K562 (cell line): ENCODE measurements at regions not wholly inside any gene's neighbourhood (a gene's known extent, or its start where the extent isn't known, plus 50 kb on each side); places are given as distances from the start of the nearest gene placed in this dataset.

ENCODE experiments used
- ATAC-seq: fragments of 200-7000 bp; cut with Tn5 transposase; 3 replicates; pipeline ENCODE4 v1.9.1; 2020; ENCODE audit warnings: moderate library complexity
- BruUV-seq: library from RNA; stranded (reverse); fragments of 400-500 nt; replicated peaks from 2 replicates; lab custom pipeline; 2021; lab: Mats Ljungman, UMichigan
- CTCF ChIA-PET: fragments of 300-600 bp; formaldehyde crosslinking; extraction: SDS; loops from one replicate; lab custom pipeline; 2021; ENCODE audit warnings: low intra/inter-chr PET ratio; lab: Yijun Ruan, JAX
- POLR2A ChIA-PET: fragments of 300-600, 350-650 bp; sonication (Branson Sonifier 250); formaldehyde crosslinking; extraction: SDS; loops from one replicate; lab custom pipeline; 2021; ENCODE audit warnings: antibody characterized with exemption, inconsistent platforms; lab: Yijun Ruan, JAX
- DNase-seq, 4 experiments: peaks; one replicate each; pipeline versions ENCODE4 v3.0.0 to v3.0.0-alpha.2; 2011 to 2018; ENCODE audit warnings: low spot score in 3 of 4, mixed read lengths in 3 of 4; ENCODE audit errors: extremely low read depth in 1 of 4
- FAIRE-seq: peaks from 2 replicates; lab custom pipeline; 2011; peaks lifted over from hg19 to GRCh38; lab: Jason Lieb, UNC
- H2AFZ ChIP-seq: 2 replicates; pipeline ENCODE4 v1.6.0; 2011; ENCODE audit warnings: low read depth, low read length, control low read depth, inconsistent platforms
- H3K27ac ChIP-seq: fragments of 200-600 bp; 3 replicates; pipeline ENCODE4 v1.8.0; 2011; ENCODE audit warnings: low read depth, mild to moderate bottlenecking, control low read depth, inconsistent platforms, low read length, moderate library complexity, mixed read lengths; ENCODE audit errors: extremely low read depth
- H3K27me3 ChIP-seq, 2 experiments: fragments of 300-600 bp in 1 of 2; 2 replicates in 1 of 2; 3 replicates in 1 of 2; pipeline versions ENCODE4 v1.6.0 to v1.8.0; 2011; ENCODE audit warnings: inconsistent platforms in 2 of 2, low read length in 2 of 2, mild to moderate bottlenecking in 1 of 2, mixed read lengths in 1 of 2, moderate library complexity in 1 of 2; ENCODE audit not compliant: control insufficient read depth in 2 of 2, insufficient read depth in 2 of 2
- H3K36me3 ChIP-seq: fragments of 300-600 bp; 3 replicates; pipeline ENCODE4 v1.8.0; 2011; ENCODE audit warnings: mild to moderate bottlenecking, low read length, inconsistent platforms; ENCODE audit not compliant: control insufficient read depth, insufficient read depth
- H3K4me1 ChIP-seq, 2 experiments: fragments of 200-600 bp in 1 of 2; replicated peaks in 1 of 2; 2 replicates in 1 of 2; 3 replicates in 1 of 2; pipeline versions ENCODE4 v1.5.1 to v1.8.0; 2011; ENCODE audit warnings: inconsistent platforms in 2 of 2, low read length in 2 of 2, mild to moderate bottlenecking in 1 of 2, mixed read lengths in 1 of 2, moderate library complexity in 1 of 2; ENCODE audit not compliant: control insufficient read depth in 2 of 2, insufficient read depth in 2 of 2
- H3K4me2 ChIP-seq: 2 replicates; pipeline ENCODE4 v1.6.1; 2011; ENCODE audit warnings: low read length, control low read depth, inconsistent platforms, mixed read lengths; ENCODE audit not compliant: insufficient read depth
- H3K4me3 ChIP-seq: fragments of 200-600 bp; sonication (generic), shearing (Covaris generic); 2 replicates; pipeline ENCODE4 v1.5.1; 2016; ENCODE audit warnings: control low read depth, inconsistent platforms
- H3K79me2 ChIP-seq: fragments of 200-600 bp; 3 replicates; pipeline ENCODE4 v1.8.0; 2011; ENCODE audit warnings: low read length, inconsistent platforms; ENCODE audit not compliant: control insufficient read depth, insufficient read depth
- H3K9ac ChIP-seq, 2 experiments: 2 replicates each; pipeline versions ENCODE4 v1.6.0 to v1.6.1; 2011; ENCODE audit warnings: low read depth in 2 of 2, low read length in 2 of 2, control low read depth in 1 of 2, inconsistent platforms in 1 of 2, mild to moderate bottlenecking in 1 of 2, mixed read lengths in 1 of 2; ENCODE audit not compliant: insufficient read depth in 1 of 2
- H3K9me1 ChIP-seq: one replicate; pipeline ENCODE4 v1.6.0; 2011; ENCODE audit warnings: inconsistent platforms, mild to moderate bottlenecking, low read length, moderate library complexity; ENCODE audit not compliant: control insufficient read depth, insufficient read depth
- H3K9me3 ChIP-seq: replicated peaks from 2 replicates; pipeline ENCODE4 v1.5.1; 2011; ENCODE audit warnings: low read depth, low read length, inconsistent platforms; ENCODE audit not compliant: control insufficient read depth, insufficient read depth
- H4K20me1 ChIP-seq: replicated peaks from 2 replicates; pipeline ENCODE4 v1.6.1; 2011; ENCODE audit warnings: low read length, inconsistent platforms, mixed read lengths; ENCODE audit not compliant: control insufficient read depth, insufficient read depth
- E2F4 ChIP-seq: sonication (generic); formaldehyde crosslinking; IDR thresholded peaks from 2 replicates; pipeline ENCODE4 v1.8.0; 2022; ENCODE audit warnings: mild to moderate bottlenecking, low read depth, missing genetic modification reagents
- NCOA6 ChIP-seq: fragments of 450-650 bp; IDR thresholded peaks from 2 replicates; pipeline ENCODE4 v1.6.1; 2017; ENCODE audit warnings: mild to moderate bottlenecking
- RNF2 ChIP-seq: sonication (generic); IDR thresholded peaks from 2 replicates; pipeline ENCODE4 v1.6.1; 2016
- RUNX1 ChIP-seq: sonication (generic); IDR thresholded peaks from 2 replicates; pipeline ENCODE4 v1.6.1; 2016; ENCODE audit warnings: antibody characterized with exemption, low read depth
- TARDBP ChIP-seq: fragments of 450-650 bp; IDR thresholded peaks from 2 replicates; pipeline ENCODE4 v1.6.1; 2016
- ZNF133 ChIP-seq: fragments of 250-450 bp; sonication (Bioruptor Pico); IDR thresholded peaks from 2 replicates; pipeline ENCODE4 v1.4.0; 2020; ENCODE audit warnings: mild to moderate bottlenecking
- ZNF3 ChIP-seq: fragments of 250-450 bp; sonication (Bioruptor Pico); IDR thresholded peaks from 2 replicates; pipeline ENCODE4 v1.5.0; 2021; ENCODE audit warnings: mild to moderate bottlenecking, moderate library complexity
- ZNF785 ChIP-seq: fragments of 250-450 bp; sonication (Bioruptor Pico); IDR thresholded peaks from 2 replicates; pipeline ENCODE4 v1.4.0; 2020; ENCODE audit warnings: mild to moderate bottlenecking
- WGBS: fragments of 100-300 bp; shearing (Covaris generic); methylation state at CpG from one replicate; pipeline ENCODE4 v1.1.6; 2016; ENCODE audit warnings: low coverage, mixed read lengths; ENCODE audit not compliant: insufficient coverage; ENCODE audit errors: missing lambda C conversion rate; 5-methylcytosine and 5-hydroxymethylcytosine counted together
- in situ Hi-C: fragments of 300-500 bp; cut with MboI; formaldehyde crosslinking; loops from 4 replicates; pipeline ENCODE4 v1.15.0; 2018; ENCODE audit warnings: inconsistent platforms, mixed read lengths
- intact Hi-C: fragments of 100-400 bp; cut with micrococcal nuclease; formaldehyde crosslinking; loops from 2 replicates; pipeline ENCODE4 v1.14.2; 2022

GRCh38 chr7:40990841-40991240, 712.0 kb downstream of the INHBA start:
- Histone ChIP-seq H3K4me1 (no peaks in the 10 kb centered on the region), H3K27ac (no peak overlapping the region), H3K79me2 (no peaks in the 10 kb centered on the region), H2AFZ (no peak overlapping the region), H3K27me3 (no peaks in the 10 kb centered on the region), H3K36me3 (no peaks in the 10 kb centered on the region), H3K9me3 (no peaks in the 10 kb centered on the region), H3K4me2 (no peak overlapping the region), H4K20me1 (no peaks in the 10 kb centered on the region), H3K4me3 (no peak overlapping the region), H3K9ac (no peak overlapping the region), H3K9me1 (no peaks in the 10 kb centered on the region)
- in situ Hi-C loops, result no loop called here
- no peak for FAIRE-seq
- TF ChIP-seq ZNF133 (CRISPR knock-in tag), result no peak
- TF ChIP-seq NCOA6, result no peak
- no peak for TF ChIP-seq RUNX1
- TF ChIP-seq RNF2, result no peak
- TF ChIP-seq TARDBP, result no peak
- CTCF ChIA-PET, result no interaction called here
- no TSS peak for BruUV-seq
- ATAC-seq, result no peak
- no peak for DNase-seq
- intact Hi-C loops, result no loop called here
- POLR2A ChIA-PET, result no interaction called here
- whole genome bisulfite sequencing, result 0% methylated on average over 3 of the region's 3 CpGs

GRCh38 chr7:40987571-40987970, 715.3 kb downstream of the INHBA start:
- in situ Hi-C loops (no loop called here), intact Hi-C loops (no loop called here)
- H3K27me3 ChIP-seq, result no peaks in the 10 kb centered on the region
- no peak for TF ChIP-seq E2F4 (CRISPR knock-in tag)
- no peak for TF ChIP-seq ZNF785 (CRISPR knock-in tag)
- no peak for TF ChIP-seq ZNF3 (CRISPR knock-in tag)
- BruUV-seq, result no TSS peak
- no peak for FAIRE-seq
- 13% methylated on average over 2 of the region's 2 CpGs for WGBS
- ChIA-PET CTCF (no interaction called here), POLR2A (interaction anchor here (0.6 kb wide), 1 partner anchor 677 kb away, joined by 3 read pairs; no protein-coding TSS in a partner anchor)
- DNase-seq, result no peak
- H3K4me2 ChIP-seq, result no peak overlapping the region
- no peaks in the 10 kb centered on the region for H3K36me3 ChIP-seq
- H4K20me1 ChIP-seq, result no peaks in the 10 kb centered on the region
- H3K4me3 ChIP-seq, result no peak overlapping the region
- H3K9me1 ChIP-seq, result no peaks in the 10 kb centered on the region
- H2AFZ ChIP-seq, result no peak overlapping the region
- no peak overlapping the region for H3K27ac ChIP-seq
- ATAC-seq, result no peak
- H3K9ac ChIP-seq, result no peak overlapping the region
- H3K79me2 ChIP-seq, result no peaks in the 10 kb centered on the region
- no peaks in the 10 kb centered on the region for H3K9me3 ChIP-seq
- H3K4me1 ChIP-seq, result no peaks in the 10 kb centered on the region
